Ovary (tissue), 7 donors: ENCODE measurements at regions not wholly inside any gene's neighbourhood (a gene's known extent, or its start where the extent isn't known, plus 50 kb on each side); places are given as distances from the start of the nearest gene placed in this dataset.

Source experiments
- DNase-seq, 5 donors: peaks; one replicate each; pipeline ENCODE4 v3.0.0-alpha.2; 2019 to 2020
- H3K27ac ChIP-seq, 2 donors: fragments of 200-600 bp; one replicate each; pipeline versions ENCODE4 v1.5.1 to v1.8.0; 2019 to 2022
- H3K27me3 ChIP-seq: fragments of 200-600 bp; one replicate; pipeline ENCODE4 v1.8.0; 2022
- H3K36me3 ChIP-seq: fragments of 200-600 bp; sonication (generic); one replicate; pipeline ENCODE4 v1.5.1; 2019
- H3K4me1 ChIP-seq: one replicate; pipeline ENCODE4 v1.8.1; 2013; ENCODE audit warnings: mild to moderate bottlenecking, moderate library complexity; ENCODE audit not compliant: insufficient read depth
- H3K4me3 ChIP-seq: fragments of 200-600 bp; sonication (generic); one replicate; pipeline ENCODE4 v1.5.1; 2017
- H3K9me3 ChIP-seq, 2 donors: fragments of 200-600 bp in 1 of 2; sonication (generic) in 1 of 2; one replicate each; pipeline versions ENCODE4 v1.5.1 to v1.8.1; 2013 to 2019; ENCODE audit warnings: mild to moderate bottlenecking in 1 of 2, moderate library complexity in 1 of 2
- CTCF ChIP-seq, 3 donors: fragments of 450-650 bp in 2 of 3; fragments of 200-600 bp in 1 of 3; IDR thresholded peaks; one replicate each; pipeline versions ENCODE4 v1.5.1 to v1.8.0; 2016 to 2022; ENCODE audit warnings: antibody characterized with exemption in 3 of 3, mild to moderate bottlenecking in 1 of 3
- EP300 ChIP-seq: sonication (generic); formaldehyde crosslinking; IDR thresholded peaks from one replicate; pipeline ENCODE4 v1.6.1; 2017; ENCODE audit warnings: antibody characterized with exemption
- POLR2A ChIP-seq: fragments of 450-650 bp; IDR thresholded peaks from one replicate; pipeline ENCODE4 v1.6.1; 2017; ENCODE audit warnings: antibody characterized with exemption, mild to moderate bottlenecking, moderate library complexity
- WGBS, 3 donors: extraction: QIAGEN DNeasy Blood & Tissue Kit in 1 of 3; methylation state at CpG; one replicate each; pipeline versions ENCODE4 v1.1.5 to v1.1.7; 2013 to 2017; 5-methylcytosine and 5-hydroxymethylcytosine counted together
- intact Hi-C, 4 donors: fragments of 100-400 bp; cut with DNase I; formaldehyde crosslinking; loops; one replicate each; pipeline versions ENCODE4 v1.11.0 to v1.15.1; 2022 to 2023
- donor health status: DM: no; HTN: no; CAD: no; lungs with moderate emphysema.
- donor health status: DM: no; HTN: no; CAD: no.
- donor health status: Bipolar disorder and iron deficiency.
- donor health status: DM: no; HTN: no; CAD: no.
- donor health status: DM: yes; HTN: yes; CAD: no.

- no peak for DNase-seq
- 70 to 72% (median 72%) methylated on average over 3 of the region's 3 CpGs for WGBS, 3 donors
- intact Hi-C loops: no loop called here
Observed at GRCh38 chr6:133067960-133068359, 173.2 kb upstream of the EYA4 start.

GRCh38 chr6:133070410-133071043 lies 170.6 kb upstream of the EYA4 start:
- DNase-seq: no peak
- H3K36me3 ChIP-seq: no peaks in the 10 kb centered on the region
- no peak for TF ChIP-seq CTCF (IDR thresholded peaks at IDR 0.05)
- TF ChIP-seq EP300: no peak
- no peak overlapping the region for H3K27ac ChIP-seq
- H3K4me3 ChIP-seq: no peak overlapping the region
- WGBS, 3 donors: 80 to 88% (median 82%) methylated on average over 4 of the region's 4 CpGs
- H3K27me3 ChIP-seq: no peaks in the 10 kb centered on the region
- intact Hi-C loops: no loop called here
- no peaks in the 10 kb centered on the region for H3K9me3 ChIP-seq
- no peaks in the 10 kb centered on the region for H3K4me1 ChIP-seq

More at GRCh38 chr6:133067960-133068359, 173.2 kb upstream of the EYA4 start:
- H3K4me1 ChIP-seq: no peaks in the 10 kb centered on the region
- H3K4me3 ChIP-seq: no peak overlapping the region
- no peak overlapping the region for H3K27ac ChIP-seq
- TF ChIP-seq CTCF (IDR thresholded peaks at IDR 0.05) (no peak), EP300 (no peak), POLR2A (no peak)
- no peaks in the 10 kb centered on the region for H3K27me3 ChIP-seq
- H3K9me3 ChIP-seq: no peaks in the 10 kb centered on the region
- no peaks in the 10 kb centered on the region for H3K36me3 ChIP-seq

DNA sequence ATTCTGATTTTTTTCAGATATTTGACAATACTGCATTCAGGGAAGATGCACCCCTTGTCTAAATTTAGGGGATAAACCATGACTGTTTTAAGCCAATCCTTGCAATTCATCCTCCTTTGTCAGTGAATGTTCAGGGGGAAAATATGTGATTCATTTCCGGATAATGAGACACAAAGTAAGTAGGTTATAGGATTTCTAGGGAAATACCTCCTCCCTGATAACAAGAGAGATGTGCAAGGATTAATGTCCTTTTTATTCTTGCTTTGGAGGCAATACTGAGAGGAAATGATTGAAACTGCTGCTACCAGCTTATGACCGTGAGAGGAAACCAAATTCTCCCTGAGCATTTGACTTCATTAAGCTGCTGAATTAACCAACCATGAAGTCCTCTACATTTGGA lies 161.3 kb upstream of the EYA4 start:
- no peaks in the 10 kb centered on the region for H3K9me3 ChIP-seq
- no peak for DNase-seq
- TF ChIP-seq POLR2A (no peak), EP300 (no peak), CTCF (IDR thresholded peaks at IDR 0.05) (no peak)
- no peak overlapping the region for H3K4me3 ChIP-seq
- 63 to 83% (median 78%) methylated on average over 2 of the region's 2 CpGs for WGBS, 3 donors
- no peak overlapping the region for H3K27ac ChIP-seq
- H3K4me1 ChIP-seq: no peaks in the 10 kb centered on the region
- H3K36me3 ChIP-seq: no peaks in the 10 kb centered on the region
- H3K27me3 ChIP-seq: no peaks in the 10 kb centered on the region
- intact Hi-C loops: no loop called here

DNA sequence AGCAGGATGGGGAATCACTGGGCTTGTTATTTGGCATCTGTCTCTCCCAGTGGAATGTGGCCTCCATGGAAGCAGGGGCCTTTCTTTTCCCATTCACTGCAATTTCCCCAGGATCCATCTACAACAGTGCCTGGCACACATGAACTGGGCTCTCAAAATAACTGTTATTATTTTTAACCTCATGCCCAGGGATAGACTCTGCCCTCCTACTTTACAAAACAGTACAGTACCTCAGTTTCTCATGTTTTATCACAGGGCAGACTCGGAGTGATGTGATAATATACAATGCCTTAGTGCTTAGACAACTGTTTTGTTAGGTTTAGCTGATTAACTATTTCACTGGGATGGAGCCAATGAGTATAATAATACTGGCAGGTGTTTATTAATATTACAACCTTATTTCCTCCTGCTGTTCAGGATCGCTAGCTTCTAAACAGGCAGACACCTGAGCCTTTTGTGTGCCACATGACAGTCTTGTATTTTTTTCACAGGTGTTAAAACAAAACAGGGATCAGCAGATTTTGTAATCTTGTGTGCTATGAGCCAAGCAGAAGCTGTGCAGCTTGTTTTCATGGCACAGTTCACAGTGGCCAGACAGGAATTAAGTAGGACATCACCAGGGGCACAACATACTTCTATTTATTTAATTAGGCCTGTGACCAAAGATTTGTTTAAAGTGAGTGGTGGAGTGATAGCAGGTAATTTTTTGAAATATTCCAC lies 157.7 kb upstream of the EYA4 start:
- no peak for DNase-seq
- Histone ChIP-seq H3K4me1 (no peaks in the 10 kb centered on the region), H3K36me3 (no peaks in the 10 kb centered on the region), H3K27me3 (no peaks in the 10 kb centered on the region), H3K27ac (no peak overlapping the region), H3K4me3 (no peak overlapping the region), H3K9me3 (no peaks in the 10 kb centered on the region)
- intact Hi-C loops: no loop called here
- 71 to 81% (median 76%) methylated on average over 2 of the region's 2 CpGs for WGBS, 3 donors
- no peak for TF ChIP-seq POLR2A
- TF ChIP-seq EP300: no peak
- TF ChIP-seq CTCF (IDR thresholded peaks at IDR 0.05): no peak
